Fibroblast of pulmonary artery (primary cell): ENCODE measurements at regions not wholly inside any gene's neighbourhood (a gene's known extent, or its start where the extent isn't known, plus 50 kb on each side); places are given as distances from the start of the nearest gene placed in this dataset.
"Not testable (repeated sequence)": the region's sequence is repeated elsewhere in the genome, so short reads cannot be mapped to it uniquely, and the experiment has no call there.

Experiments
- DNase-seq: peaks from one replicate; pipeline ENCODE4 v3.0.0-alpha.2; 2010; ENCODE audit warnings: low read depth
- H3K4me3 ChIP-seq: replicated peaks from 2 replicates; pipeline ENCODE4 v1.5.1; 2011; ENCODE audit warnings: low read depth, mild to moderate bottlenecking, control low read depth, low read length, moderate library complexity
- TF ChIP-seq, protein P1 (sequence below): IDR thresholded peaks from 2 replicates; pipeline ENCODE4 v1.5.1; 2011; ENCODE audit warnings: mild to moderate bottlenecking, control low read depth, low read length, inconsistent platforms; ENCODE audit errors: missing control alignments

DNA sequence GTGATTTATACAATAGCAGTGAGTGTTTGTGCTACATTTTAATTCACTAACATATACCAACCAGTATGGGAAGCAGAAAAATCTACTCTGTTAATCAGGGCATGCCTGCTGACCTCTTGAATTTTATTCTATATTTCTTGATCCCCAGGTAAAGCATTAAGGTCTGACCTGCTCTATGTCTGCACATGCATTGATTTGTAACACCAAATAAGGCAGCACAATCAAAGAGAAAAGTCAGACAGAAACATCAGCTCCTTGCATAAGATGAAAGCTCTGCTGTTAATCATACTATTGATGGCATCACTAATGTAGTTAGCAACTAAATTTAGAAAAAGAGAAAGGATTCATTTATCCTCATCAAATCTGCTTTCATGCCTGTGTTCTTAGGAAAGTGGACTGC is 2744.8 kb upstream of the PCDH20 start:
- DNase-seq = no peak
- TF ChIP-seq, protein P1, sequence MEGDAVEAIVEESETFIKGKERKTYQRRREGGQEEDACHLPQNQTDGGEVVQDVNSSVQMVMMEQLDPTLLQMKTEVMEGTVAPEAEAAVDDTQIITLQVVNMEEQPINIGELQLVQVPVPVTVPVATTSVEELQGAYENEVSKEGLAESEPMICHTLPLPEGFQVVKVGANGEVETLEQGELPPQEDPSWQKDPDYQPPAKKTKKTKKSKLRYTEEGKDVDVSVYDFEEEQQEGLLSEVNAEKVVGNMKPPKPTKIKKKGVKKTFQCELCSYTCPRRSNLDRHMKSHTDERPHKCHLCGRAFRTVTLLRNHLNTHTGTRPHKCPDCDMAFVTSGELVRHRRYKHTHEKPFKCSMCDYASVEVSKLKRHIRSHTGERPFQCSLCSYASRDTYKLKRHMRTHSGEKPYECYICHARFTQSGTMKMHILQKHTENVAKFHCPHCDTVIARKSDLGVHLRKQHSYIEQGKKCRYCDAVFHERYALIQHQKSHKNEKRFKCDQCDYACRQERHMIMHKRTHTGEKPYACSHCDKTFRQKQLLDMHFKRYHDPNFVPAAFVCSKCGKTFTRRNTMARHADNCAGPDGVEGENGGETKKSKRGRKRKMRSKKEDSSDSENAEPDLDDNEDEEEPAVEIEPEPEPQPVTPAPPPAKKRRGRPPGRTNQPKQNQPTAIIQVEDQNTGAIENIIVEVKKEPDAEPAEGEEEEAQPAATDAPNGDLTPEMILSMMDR = no peak
- no peak overlapping the region for H3K4me3 ChIP-seq

DNA sequence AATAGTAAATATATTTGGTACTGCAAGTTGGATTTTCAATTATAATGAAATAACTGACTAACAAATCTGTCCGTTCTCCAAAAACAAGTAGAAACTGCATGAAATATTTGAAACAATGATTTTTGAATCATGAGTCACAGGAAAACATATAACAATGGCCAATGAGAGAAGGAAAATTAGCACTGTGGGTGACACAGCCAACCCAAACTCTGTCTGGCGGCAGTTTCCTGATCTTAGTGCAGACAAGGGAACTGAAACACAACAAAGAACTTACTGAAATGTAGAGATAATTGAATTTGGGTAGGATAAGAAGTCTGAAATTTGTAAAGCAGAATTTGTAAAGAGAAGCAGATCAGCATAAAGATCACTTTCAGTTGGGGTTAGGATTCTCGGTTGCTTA is 2743.3 kb upstream of the PCDH20 start:
- DNase-seq = peak; percentile 74
- no peak overlapping the region for H3K4me3 ChIP-seq
- TF ChIP-seq, protein P1 = no peak

DNA sequence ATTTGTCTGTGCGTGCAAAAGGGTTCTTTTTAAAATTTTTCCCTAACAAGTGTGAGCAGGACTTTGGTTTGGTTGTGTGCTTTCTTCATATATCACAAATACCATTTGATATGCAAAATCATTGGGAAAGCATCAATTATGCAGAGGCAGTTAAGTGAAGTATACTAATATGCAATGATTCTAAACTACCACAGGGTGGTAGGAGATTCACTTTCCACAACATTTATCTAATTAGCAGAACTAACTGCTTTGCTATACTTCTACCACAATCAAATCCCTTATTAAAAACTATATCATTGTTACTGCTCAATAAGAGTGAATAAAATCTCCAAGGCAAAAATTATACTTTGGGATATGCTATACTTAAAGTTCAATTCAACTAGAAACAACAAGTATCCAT is 2738.9 kb upstream of the PCDH20 start:
- TF ChIP-seq, protein P1 = peak; percentile 45

DNA sequence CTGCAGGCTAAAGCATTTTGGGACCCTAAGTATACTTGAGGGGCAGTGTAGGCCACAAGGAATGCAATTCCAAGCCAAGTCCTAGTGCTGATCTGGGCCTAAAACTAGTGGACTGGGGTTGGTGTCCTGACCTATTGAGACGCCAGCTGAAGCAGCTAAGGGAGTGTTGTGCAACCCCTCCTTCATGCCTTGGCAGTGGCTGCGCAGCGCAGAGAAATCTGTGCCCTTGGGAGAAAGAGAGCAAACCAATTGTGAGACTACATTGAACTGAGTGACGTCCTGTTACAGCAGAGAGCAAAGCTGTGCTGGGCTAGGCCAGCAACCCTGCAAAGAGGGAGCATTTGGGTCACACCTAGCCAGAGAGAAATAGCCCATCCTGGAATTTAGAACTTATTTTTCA is 2715.0 kb upstream of the PCDH20 start:
- peak; percentile 0 for DNase-seq
- TF ChIP-seq, protein P1 = no peak
- H3K4me3 ChIP-seq = no peak overlapping the region

More for the DNA sequence above, 2738.9 kb upstream of the PCDH20 start:
- H3K4me3 ChIP-seq = no peak overlapping the region
- peak; percentile 55 for DNase-seq

DNA sequence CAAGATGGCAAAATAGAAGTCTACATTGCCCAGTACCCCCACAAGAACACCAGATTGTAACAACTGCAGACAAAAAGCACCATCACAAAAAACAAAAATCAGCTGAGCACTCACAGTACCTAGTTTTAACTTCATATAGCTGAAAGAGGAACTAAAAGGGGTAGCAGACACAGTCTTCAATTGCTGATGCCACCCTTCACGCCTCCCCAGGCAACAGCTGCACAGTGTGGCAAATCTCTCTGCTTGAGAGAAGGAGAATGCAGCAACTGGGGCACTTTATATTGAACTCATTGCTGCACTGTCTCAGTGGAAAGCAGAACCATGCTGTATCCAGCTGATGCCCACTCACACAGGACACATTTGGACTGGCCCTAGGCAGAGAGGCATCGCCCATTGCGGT is 2714.5 kb upstream of the PCDH20 start:
- TF ChIP-seq, protein P1 = no peak
- H3K4me3 ChIP-seq = no peak overlapping the region
- no peak for DNase-seq

DNA sequence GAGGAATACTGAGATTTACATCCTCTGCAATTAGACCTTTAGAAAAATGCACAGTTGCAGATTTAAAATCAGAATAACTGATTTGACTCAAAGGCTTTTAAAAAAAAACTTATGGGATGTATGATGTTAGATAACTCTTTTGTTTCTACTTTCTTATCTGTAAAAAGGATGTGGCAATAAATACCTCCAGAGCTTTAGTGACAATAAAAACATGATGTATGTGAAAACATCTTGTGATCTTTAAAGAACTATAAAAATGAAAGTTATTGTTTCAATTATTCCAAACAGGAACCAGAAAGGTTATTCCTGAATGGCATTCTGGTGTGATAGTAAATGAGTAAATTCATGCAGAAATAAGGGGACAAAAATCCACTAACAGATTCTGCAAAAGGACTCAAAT is 2712.2 kb upstream of the PCDH20 start:
- H3K4me3 ChIP-seq = no peak overlapping the region
- DNase-seq = peak; percentile 3
- TF ChIP-seq, protein P1 = no peak

DNA sequence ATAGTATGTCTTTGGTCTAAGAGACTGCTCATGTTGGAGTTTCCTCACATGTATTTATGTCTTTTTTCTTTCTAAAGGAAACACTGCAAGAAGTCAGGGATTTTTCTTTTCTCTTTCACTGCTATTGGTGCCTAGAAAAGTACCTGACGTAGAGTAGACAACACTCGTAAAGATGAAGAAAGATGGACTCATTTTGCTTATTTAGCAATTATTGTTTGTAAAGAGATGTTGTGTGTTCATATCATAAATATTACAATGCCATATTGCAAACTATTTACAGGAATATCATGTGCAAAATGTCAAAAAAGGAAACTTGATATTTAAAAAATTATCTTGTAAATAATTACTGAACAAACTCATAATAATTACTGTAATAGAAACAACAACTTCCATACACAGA is 2711.5 kb upstream of the PCDH20 start:
- TF ChIP-seq, protein P1 = no peak
- no peak for DNase-seq
- H3K4me3 ChIP-seq = no peak overlapping the region

DNA sequence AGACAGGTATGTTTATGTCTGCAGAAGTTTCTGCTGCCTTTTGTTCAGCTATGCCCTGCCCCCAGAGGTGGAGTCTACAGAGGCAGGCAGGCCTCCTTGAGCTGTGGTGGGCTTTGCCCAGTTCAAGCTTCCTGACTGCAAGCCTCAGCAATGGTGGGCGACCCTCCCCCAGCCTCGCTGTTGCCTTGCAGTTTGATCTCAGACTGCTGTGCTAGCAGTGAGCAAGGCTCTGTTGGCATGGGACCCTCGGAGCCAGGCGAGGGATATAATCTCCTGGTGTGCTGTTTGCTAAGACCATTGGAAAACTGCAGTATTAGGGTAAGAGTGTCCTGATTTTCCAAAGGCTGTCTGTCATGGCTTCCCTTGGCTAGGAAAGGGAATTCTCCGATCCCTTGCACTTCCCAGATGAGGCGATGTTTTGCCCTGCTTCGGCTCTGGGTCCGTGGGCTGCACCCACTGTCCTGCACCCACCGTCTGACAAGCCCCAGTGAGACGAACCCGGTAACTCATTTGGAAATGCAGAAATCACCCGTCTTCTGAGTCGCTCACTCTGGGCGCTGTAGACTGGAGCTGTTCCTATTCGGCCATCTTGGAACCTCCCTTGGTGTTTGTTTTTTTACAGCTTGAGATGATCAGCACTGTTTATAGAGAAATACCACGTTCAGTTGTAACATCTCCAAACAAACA is 2705.5 kb upstream of the PCDH20 start:
- not testable (repeated sequence) for DNase-seq, H3K4me3 ChIP-seq
